KMS-11 (cell line): ENCODE measurements at regions not wholly inside any gene's neighbourhood (a gene's known extent, or its start where the extent isn't known, plus 50 kb on each side); places are given as distances from the start of the nearest gene placed in this dataset.

Source experiments
- H2AFZ ChIP-seq: fragments of 200-600 bp; sonication (generic); 2 replicates; pipeline ENCODE4 v1.6.1; 2016; ENCODE audit warnings: antibody characterized with exemption, mixed run types, low read depth
- H3K27ac ChIP-seq: fragments of 200-600 bp; sonication (generic); 2 replicates; pipeline ENCODE4 v1.6.1; 2016; ENCODE audit warnings: mild to moderate bottlenecking, mixed run types
- H3K27me3 ChIP-seq: fragments of 200-600 bp; sonication (generic); 2 replicates; pipeline ENCODE4 v1.6.1; 2017; ENCODE audit warnings: mild to moderate bottlenecking, low read depth, mixed run types, moderate library complexity; ENCODE audit not compliant: insufficient read depth
- H3K36me3 ChIP-seq: fragments of 200-600 bp; sonication (generic); 2 replicates; pipeline ENCODE4 v1.6.1; 2017; ENCODE audit warnings: mild to moderate bottlenecking, mixed run types; ENCODE audit not compliant: insufficient read depth
- H3K4me1 ChIP-seq: fragments of 200-600 bp; sonication (generic); 2 replicates; pipeline ENCODE4 v1.6.1; 2016; ENCODE audit warnings: mild to moderate bottlenecking, low read depth, mixed run types; ENCODE audit not compliant: poor library complexity, severe bottlenecking
- H3K4me2 ChIP-seq: fragments of 200-600 bp; sonication (generic); 2 replicates; pipeline ENCODE4 v1.7.0; 2016; ENCODE audit warnings: mild to moderate bottlenecking, mixed run types
- H3K4me3 ChIP-seq: fragments of 200-600 bp; sonication (generic); IDR thresholded peaks from 2 replicates; pipeline ENCODE4 v1.6.1; 2017; ENCODE audit warnings: low read depth, low read length, mixed read lengths; ENCODE audit not compliant: insufficient read depth
- H3K79me2 ChIP-seq: fragments of 200-600 bp; sonication (generic); 2 replicates; pipeline ENCODE4 v1.6.1; 2016; ENCODE audit warnings: low read depth, mixed run types; ENCODE audit not compliant: insufficient read depth
- H3K9ac ChIP-seq: fragments of 200-600 bp; sonication (generic); 2 replicates; pipeline ENCODE4 v1.6.1; 2016; ENCODE audit warnings: mild to moderate bottlenecking, mixed run types
- H4K20me1 ChIP-seq: fragments of 200-600 bp; sonication (generic); 2 replicates; pipeline ENCODE4 v1.6.1; 2016; ENCODE audit warnings: mild to moderate bottlenecking, mixed run types; ENCODE audit not compliant: insufficient read depth
- CTCF ChIP-seq: fragments of 200-600 bp; sonication (generic); conservative IDR thresholded peaks from 2 replicates; pipeline ENCODE4 v1.6.1; 2017; ENCODE audit warnings: low read depth, mild to moderate bottlenecking, antibody characterized with exemption, low read length, moderate library complexity, mixed read lengths

GRCh38 chr16:63967966-63968365 lies 1153.9 kb downstream of the CDH11 start:
- H3K4me2 ChIP-seq, result no peak overlapping the region
- no peak overlapping the region for H2AFZ ChIP-seq
- no peaks in the 10 kb centered on the region for H3K4me1 ChIP-seq
- no peaks in the 10 kb centered on the region for H3K36me3 ChIP-seq
- H3K27ac ChIP-seq, result no peak overlapping the region
- H4K20me1 ChIP-seq, result no peaks in the 10 kb centered on the region
- no peaks in the 10 kb centered on the region for H3K27me3 ChIP-seq
- H3K9ac ChIP-seq, result no peak overlapping the region
- H3K79me2 ChIP-seq, result no peaks in the 10 kb centered on the region
- no peak overlapping the region for H3K4me3 ChIP-seq
- TF ChIP-seq CTCF, result no peak

- TF ChIP-seq CTCF, result no peak
- H3K27ac ChIP-seq, result no peak overlapping the region
- no peak overlapping the region for H3K4me3 ChIP-seq
- H3K4me2 ChIP-seq, result no peak overlapping the region
- H3K4me1 ChIP-seq, result no peaks in the 10 kb centered on the region
- H3K9ac ChIP-seq, result no peak overlapping the region
- no peak overlapping the region for H2AFZ ChIP-seq
- no peaks in the 10 kb centered on the region for H4K20me1 ChIP-seq
- H3K27me3 ChIP-seq, result no peaks in the 10 kb centered on the region
- no peaks in the 10 kb centered on the region for H3K79me2 ChIP-seq
- H3K36me3 ChIP-seq, result no peaks in the 10 kb centered on the region
These were observed 1161.5 kb downstream of the CDH11 start for GRCh38 chr16:63960321-63960720.

- no peaks in the 10 kb centered on the region for H3K36me3 ChIP-seq
- no peaks in the 10 kb centered on the region for H3K79me2 ChIP-seq
- no peak for TF ChIP-seq CTCF
- no peak overlapping the region for H2AFZ ChIP-seq
- H3K4me2 ChIP-seq, result no peak overlapping the region
- no peaks in the 10 kb centered on the region for H3K27me3 ChIP-seq
- H4K20me1 ChIP-seq, result no peaks in the 10 kb centered on the region
- H3K4me3 ChIP-seq, result no peak overlapping the region
- H3K9ac ChIP-seq, result no peak overlapping the region
- no peak overlapping the region for H3K27ac ChIP-seq
- H3K4me1 ChIP-seq, result no peaks in the 10 kb centered on the region
These were observed 1174.8 kb downstream of the CDH11 start for GRCh38 chr16:63947022-63947421.

GRCh38 chr16:63945806-63946205 lies 1176.1 kb downstream of the CDH11 start:
- Histone ChIP-seq H3K9ac (no peak overlapping the region), H3K36me3 (no peaks in the 10 kb centered on the region), H3K4me3 (no peak overlapping the region), H3K27ac (no peak overlapping the region), H3K4me1 (no peaks in the 10 kb centered on the region), H3K27me3 (no peaks in the 10 kb centered on the region), H3K4me2 (no peak overlapping the region), H3K79me2 (no peaks in the 10 kb centered on the region), H2AFZ (no peak overlapping the region), H4K20me1 (no peaks in the 10 kb centered on the region)
- TF ChIP-seq CTCF, result no peak

- H3K9ac ChIP-seq, result no peak overlapping the region
- no peaks in the 10 kb centered on the region for H3K27me3 ChIP-seq
- H3K4me2 ChIP-seq, result no peak overlapping the region
- TF ChIP-seq CTCF, result no peak
- H2AFZ ChIP-seq, result no peak overlapping the region
- H4K20me1 ChIP-seq, result no peaks in the 10 kb centered on the region
- H3K36me3 ChIP-seq, result no peaks in the 10 kb centered on the region
- no peaks in the 10 kb centered on the region for H3K79me2 ChIP-seq
- H3K4me3 ChIP-seq, result no peak overlapping the region
- H3K4me1 ChIP-seq, result no peaks in the 10 kb centered on the region
- no peak overlapping the region for H3K27ac ChIP-seq
These were observed 1178.3 kb downstream of the CDH11 start for GRCh38 chr16:63943566-63943965.
